HepG2 (cell line): ENCODE measurements at regions not wholly inside any gene's neighbourhood (a gene's known extent, or its start where the extent isn't known, plus 50 kb on each side); places are given as distances from the start of the nearest gene placed in this dataset.

Experiments
- ATAC-seq: fragments of 200-7000 bp; cut with Tn5 transposase; 3 replicates; pipeline ENCODE4 v1.9.1; 2020; ENCODE audit warnings: mild to moderate bottlenecking, moderate library complexity
- BruUV-seq: library from RNA; stranded (reverse); fragments of 400-500 nt; replicated peaks from 2 replicates; lab custom pipeline; 2021; lab: Mats Ljungman, UMichigan
- CTCF ChIA-PET: fragments of 300-600 bp; formaldehyde crosslinking; extraction: SDS; loops from one replicate; lab custom pipeline; 2021; ENCODE audit warnings: low total read pairs, inconsistent platforms, low intra/inter-chr PET ratio; lab: Yijun Ruan, JAX
- POLR2A ChIA-PET: fragments of 350-600 bp; sonication (Branson Sonifier 250); formaldehyde crosslinking; loops from one replicate; lab custom pipeline; 2020; ENCODE audit warnings: antibody characterized with exemption, inconsistent platforms; lab: Yijun Ruan, JAX
- DNase-seq: peaks from one replicate; pipeline ENCODE4 v3.0.0-alpha.2; 2015; ENCODE audit warnings: low spot score
- FAIRE-seq: peaks from 3 replicates; lab custom pipeline; 2011; peaks lifted over from hg19 to GRCh38; lab: Jason Lieb, UNC
- H2AFZ ChIP-seq: one replicate; pipeline ENCODE4 v1.6.1; 2011; ENCODE audit warnings: low read length, inconsistent platforms
- H3K27ac ChIP-seq: fragments of 300-600 bp; 3 replicates; pipeline ENCODE4 v1.8.0; 2011; ENCODE audit warnings: mixed run types, mild to moderate bottlenecking, mixed read lengths, low read length, inconsistent platforms; ENCODE audit not compliant: insufficient read depth; ENCODE audit errors: extremely low read length
- H3K27me3 ChIP-seq, 2 experiments: fragments of 200-600 bp in 1 of 2; 2 replicates in 1 of 2; 3 replicates in 1 of 2; pipeline versions ENCODE4 v1.6.0 to v1.8.0; 2011; ENCODE audit warnings: low read length in 2 of 2, mild to moderate bottlenecking in 2 of 2, moderate library complexity in 2 of 2, inconsistent platforms in 1 of 2; ENCODE audit not compliant: insufficient read depth in 2 of 2, control insufficient read depth in 1 of 2
- H3K36me3 ChIP-seq, 2 experiments: fragments of 200-600 bp in 1 of 2; replicated peaks in 1 of 2; 2 replicates in 1 of 2; 3 replicates in 1 of 2; pipeline versions ENCODE4 v1.5.1 to v1.8.0; 2011; ENCODE audit warnings: low read length in 2 of 2, inconsistent platforms in 1 of 2; ENCODE audit not compliant: insufficient read depth in 2 of 2, control insufficient read depth in 1 of 2
- H3K4me1 ChIP-seq: 2 replicates; pipeline ENCODE4 v1.5.1; 2012; ENCODE audit warnings: low read length, inconsistent platforms; ENCODE audit not compliant: insufficient read depth
- H3K4me2 ChIP-seq: 2 replicates; pipeline ENCODE4 v1.6.0; 2011; ENCODE audit warnings: low read depth, low read length, inconsistent platforms
- H3K4me3 ChIP-seq, 3 experiments: fragments of 200-600 bp in 1 of 3; sonication (generic), shearing (Covaris generic) in 1 of 3; replicated peaks in 1 of 3; 2 replicates each; pipeline ENCODE4 v1.5.1; 2011 to 2016; ENCODE audit warnings: low read length in 3 of 3, inconsistent platforms in 2 of 3, low read depth in 2 of 3, mild to moderate bottlenecking in 2 of 3, control low read depth in 1 of 3, mixed read lengths in 1 of 3; ENCODE audit not compliant: insufficient read depth in 1 of 3
- H3K79me2 ChIP-seq: one replicate; pipeline ENCODE4 v1.6.1; 2011; ENCODE audit warnings: low read length, inconsistent platforms; ENCODE audit not compliant: insufficient read depth
- H3K9ac ChIP-seq: 2 replicates; pipeline ENCODE4 v1.6.0; 2011; ENCODE audit warnings: mild to moderate bottlenecking, low read depth, low read length, inconsistent platforms; ENCODE audit not compliant: insufficient read depth
- H3K9me3 ChIP-seq: 2 replicates; pipeline ENCODE4 v1.5.1; 2012; ENCODE audit warnings: mild to moderate bottlenecking, low read length
- H4K20me1 ChIP-seq: 2 replicates; pipeline ENCODE4 v1.6.0; 2011; ENCODE audit warnings: inconsistent platforms, mild to moderate bottlenecking, low read length, moderate library complexity; ENCODE audit not compliant: insufficient read depth
- ATF7-NPFF ChIP-seq: sonication (generic); formaldehyde crosslinking; IDR thresholded peaks from 2 replicates; pipeline ENCODE4 v1.8.1; 2023; ENCODE audit warnings: mild to moderate bottlenecking, low read depth, missing genetic modification reagents, moderate library complexity
- ETS1 ChIP-seq: sonication (generic); formaldehyde crosslinking; IDR thresholded peaks from 2 replicates; pipeline ENCODE4 v1.4.0; 2020; ENCODE audit warnings: missing genetic modification reagents
- NFIB ChIP-seq: sonication (generic); formaldehyde crosslinking; IDR thresholded peaks from 2 replicates; pipeline ENCODE4 v1.9.0; 2021; ENCODE audit warnings: missing genetic modification reagents, mild to moderate bottlenecking, borderline replicate concordance
- RBM39 ChIP-seq: fragments of 200-400 bp; formaldehyde crosslinking; IDR thresholded peaks from one replicate; pipeline ENCODE4 v1.6.1; 2018; ENCODE audit warnings: antibody characterized with exemption, mild to moderate bottlenecking, low read depth, low read length; ENCODE audit not compliant: poor library complexity, severe bottlenecking
- SP2 ChIP-seq: sonication (generic); formaldehyde crosslinking; IDR thresholded peaks from 2 replicates; pipeline ENCODE4 v1.5.1; 2020; ENCODE audit warnings: mild to moderate bottlenecking, missing genetic modification reagents
- SRSF9 ChIP-seq: fragments of 200-400 bp; formaldehyde crosslinking; IDR thresholded peaks from 2 replicates; pipeline ENCODE4 v1.6.1; 2018; ENCODE audit warnings: borderline replicate concordance, mild to moderate bottlenecking, low read depth, low read length; ENCODE audit not compliant: insufficient read depth, poor library complexity, severe bottlenecking
- SRY ChIP-seq: sonication (generic); formaldehyde crosslinking; IDR thresholded peaks from 2 replicates; pipeline ENCODE4 v1.8.0; 2022; ENCODE audit warnings: mild to moderate bottlenecking, missing genetic modification reagents
- ZNF121 ChIP-seq: sonication (generic); formaldehyde crosslinking; IDR thresholded peaks from 2 replicates; pipeline ENCODE4 v1.5.0; 2020; ENCODE audit warnings: mild to moderate bottlenecking, missing genetic modification reagents
- ZNF629 ChIP-seq: sonication (generic); formaldehyde crosslinking; conservative IDR thresholded peaks from 2 replicates; pipeline ENCODE4 v1.5.0; 2020; ENCODE audit warnings: missing genetic modification reagents
- WGBS: methylation state at CpG from one replicate; pipeline ENCODE4 v1.1.6; 2017; ENCODE audit warnings: low lambda C conversion rate; 5-methylcytosine and 5-hydroxymethylcytosine counted together
- in situ Hi-C: cut with HindIII; loops from 2 replicates; pipeline ENCODE4 v1.10.0; 2017; ENCODE audit warnings: low pct_unique_long_range_greater_than_20kb; ENCODE audit not compliant: extremely low pct_ligation_motif_present
- intact Hi-C: fragments of 100-400 bp; cut with micrococcal nuclease; formaldehyde crosslinking; loops from one replicate; pipeline ENCODE4 v1.10.0; 2022; ENCODE audit not compliant: unreplicated experiment
- TF ChIP-seq, protein P1 (sequence below): sonication (generic); formaldehyde crosslinking; IDR thresholded peaks from 2 replicates; pipeline ENCODE4 v1.4.0; 2020; ENCODE audit warnings: missing genetic modification reagents
- TF ChIP-seq, protein P2 (sequence below): sonication (generic); formaldehyde crosslinking; IDR thresholded peaks from 2 replicates; pipeline ENCODE4 v1.4.0; 2020; ENCODE audit warnings: missing genetic modification reagents

DNA sequence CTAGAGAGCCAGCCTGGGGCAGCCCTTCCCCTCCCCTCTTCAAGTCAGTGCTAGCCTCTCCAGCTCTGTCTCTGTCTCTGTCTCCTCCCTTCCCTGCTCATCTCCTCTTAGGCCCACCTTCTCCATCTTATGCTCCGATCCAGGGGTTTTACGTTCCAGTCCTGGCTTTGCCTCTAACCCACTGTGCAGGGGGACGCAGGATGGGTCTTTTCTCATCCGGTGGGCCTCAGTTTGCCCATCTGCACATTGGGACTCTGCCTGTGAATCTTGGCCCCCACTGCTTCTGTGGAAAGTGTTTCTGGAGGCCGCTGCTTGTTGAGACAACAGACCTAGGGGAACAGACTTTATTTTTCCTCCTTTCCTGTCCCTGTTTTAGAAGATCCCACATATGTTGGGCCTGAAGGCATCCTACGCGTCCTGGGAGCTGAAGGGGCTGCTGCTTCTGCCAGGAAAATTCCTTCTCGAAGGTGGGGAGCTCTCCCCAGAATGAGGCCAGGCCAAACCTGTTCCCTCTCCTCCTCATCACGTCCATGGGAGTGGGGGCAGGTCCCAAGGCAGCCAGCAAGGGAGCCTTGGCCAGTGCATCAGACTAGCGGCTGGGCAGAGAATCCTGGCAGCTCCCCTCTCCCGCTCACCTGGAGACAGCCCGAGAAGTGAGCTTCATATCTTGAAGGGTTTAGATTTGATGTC, 99.5 kb upstream of the CSF3R start:
- no peak overlapping the region for H2AFZ ChIP-seq
- H3K36me3 ChIP-seq = no peaks in the 10 kb centered on the region
- no peak for DNase-seq
- WGBS = 4% methylated on average over 12 of the region's 12 CpGs
- no peaks in the 10 kb centered on the region for H4K20me1 ChIP-seq
- POLR2A ChIA-PET = no interaction called here
- H3K9ac ChIP-seq = no peak overlapping the region
- no TSS peak for BruUV-seq
- H3K27me3 ChIP-seq = peaks cover 0 to 51% of the 10 kb centered on the region in 2 experiments; a peak in 4 of 5 replicates
- H3K27ac ChIP-seq = no peak overlapping the region
- H3K4me1 ChIP-seq = no peaks in the 10 kb centered on the region
- TF ChIP-seq NFIB (CRISPR knock-in tag) (no peak), ZNF629 (CRISPR knock-in tag) (peak; percentile 77)
- TF ChIP-seq, protein P1, sequence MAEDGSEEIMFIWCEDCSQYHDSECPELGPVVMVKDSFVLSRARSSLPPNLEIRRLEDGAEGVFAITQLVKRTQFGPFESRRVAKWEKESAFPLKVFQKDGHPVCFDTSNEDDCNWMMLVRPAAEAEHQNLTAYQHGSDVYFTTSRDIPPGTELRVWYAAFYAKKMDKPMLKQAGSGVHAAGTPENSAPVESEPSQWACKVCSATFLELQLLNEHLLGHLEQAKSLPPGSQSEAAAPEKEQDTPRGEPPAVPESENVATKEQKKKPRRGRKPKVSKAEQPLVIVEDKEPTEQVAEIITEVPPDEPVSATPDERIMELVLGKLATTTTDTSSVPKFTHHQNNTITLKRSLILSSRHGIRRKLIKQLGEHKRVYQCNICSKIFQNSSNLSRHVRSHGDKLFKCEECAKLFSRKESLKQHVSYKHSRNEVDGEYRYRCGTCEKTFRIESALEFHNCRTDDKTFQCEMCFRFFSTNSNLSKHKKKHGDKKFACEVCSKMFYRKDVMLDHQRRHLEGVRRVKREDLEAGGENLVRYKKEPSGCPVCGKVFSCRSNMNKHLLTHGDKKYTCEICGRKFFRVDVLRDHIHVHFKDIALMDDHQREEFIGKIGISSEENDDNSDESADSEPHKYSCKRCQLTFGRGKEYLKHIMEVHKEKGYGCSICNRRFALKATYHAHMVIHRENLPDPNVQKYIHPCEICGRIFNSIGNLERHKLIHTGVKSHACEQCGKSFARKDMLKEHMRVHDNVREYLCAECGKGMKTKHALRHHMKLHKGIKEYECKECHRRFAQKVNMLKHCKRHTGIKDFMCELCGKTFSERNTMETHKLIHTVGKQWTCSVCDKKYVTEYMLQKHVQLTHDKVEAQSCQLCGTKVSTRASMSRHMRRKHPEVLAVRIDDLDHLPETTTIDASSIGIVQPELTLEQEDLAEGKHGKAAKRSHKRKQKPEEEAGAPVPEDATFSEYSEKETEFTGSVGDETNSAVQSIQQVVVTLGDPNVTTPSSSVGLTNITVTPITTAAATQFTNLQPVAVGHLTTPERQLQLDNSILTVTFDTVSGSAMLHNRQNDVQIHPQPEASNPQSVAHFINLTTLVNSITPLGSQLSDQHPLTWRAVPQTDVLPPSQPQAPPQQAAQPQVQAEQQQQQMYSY (CRISPR knock-in tag) = peak; percentile 94
- TF ChIP-seq, all 625 proteins: peak for 2
- in situ Hi-C loops (no loop called here), intact Hi-C loops (no loop called here)
- Histone ChIP-seq H3K4me2 (no peak overlapping the region), H3K79me2 (no peaks in the 10 kb centered on the region), H3K9me3 (no peaks in the 10 kb centered on the region), H3K4me3 (no peak overlapping the region)
- no peak for FAIRE-seq
- CTCF ChIA-PET = no interaction called here
- no peak for ATAC-seq

DNA sequence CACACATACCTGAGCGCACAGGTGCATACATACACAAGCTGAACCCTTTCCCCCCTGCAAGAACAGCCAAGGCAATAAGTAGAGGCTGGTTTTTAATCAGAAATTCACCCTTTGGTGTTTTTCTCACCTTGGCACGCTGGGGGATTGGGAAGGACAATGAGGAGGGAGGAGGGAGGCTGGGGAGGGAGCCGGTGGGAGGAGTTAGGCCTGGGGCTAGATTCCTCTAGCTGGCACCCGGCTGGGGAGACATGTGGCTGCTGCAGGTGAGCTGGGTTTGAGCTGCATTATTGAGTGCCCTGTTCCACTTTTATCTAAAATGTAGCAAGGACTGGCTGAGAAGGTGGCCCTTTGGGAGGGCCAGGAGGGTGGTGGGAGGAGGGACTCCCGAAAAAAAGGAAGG, 97.8 kb upstream of the CSF3R start:
- no peak overlapping the region for H3K4me3 ChIP-seq
- H2AFZ ChIP-seq = no peak overlapping the region
- H3K27ac ChIP-seq = no peak overlapping the region
- ChIA-PET CTCF (no interaction called here), POLR2A (no interaction called here)
- no peak overlapping the region for H3K9ac ChIP-seq
- H3K36me3 ChIP-seq = no peaks in the 10 kb centered on the region
- H4K20me1 ChIP-seq = no peaks in the 10 kb centered on the region
- H3K4me2 ChIP-seq = no peak overlapping the region
- no TSS peak for BruUV-seq
- WGBS = 3% methylated on average over 5 of the region's 5 CpGs
- in situ Hi-C loops = no loop called here
- intact Hi-C loops = no loop called here
- no peak for ATAC-seq
- no peaks in the 10 kb centered on the region for H3K4me1 ChIP-seq
- H3K27me3 ChIP-seq = peaks cover 0 to 43% of the 10 kb centered on the region in 2 experiments; a peak in 4 of 5 replicates
- no peak for DNase-seq
- H3K9me3 ChIP-seq = no peaks in the 10 kb centered on the region
- H3K79me2 ChIP-seq = no peaks in the 10 kb centered on the region
- no peak for FAIRE-seq
- TF ChIP-seq SRY (no peak), RBM39 (no peak), ZNF121 (no peak), ETS1 (CRISPR knock-in tag) (no peak), SRSF9 (no peak), SP2 (no peak), ATF7-NPFF (CRISPR knock-in tag) (no peak)
- TF ChIP-seq, protein P2, sequence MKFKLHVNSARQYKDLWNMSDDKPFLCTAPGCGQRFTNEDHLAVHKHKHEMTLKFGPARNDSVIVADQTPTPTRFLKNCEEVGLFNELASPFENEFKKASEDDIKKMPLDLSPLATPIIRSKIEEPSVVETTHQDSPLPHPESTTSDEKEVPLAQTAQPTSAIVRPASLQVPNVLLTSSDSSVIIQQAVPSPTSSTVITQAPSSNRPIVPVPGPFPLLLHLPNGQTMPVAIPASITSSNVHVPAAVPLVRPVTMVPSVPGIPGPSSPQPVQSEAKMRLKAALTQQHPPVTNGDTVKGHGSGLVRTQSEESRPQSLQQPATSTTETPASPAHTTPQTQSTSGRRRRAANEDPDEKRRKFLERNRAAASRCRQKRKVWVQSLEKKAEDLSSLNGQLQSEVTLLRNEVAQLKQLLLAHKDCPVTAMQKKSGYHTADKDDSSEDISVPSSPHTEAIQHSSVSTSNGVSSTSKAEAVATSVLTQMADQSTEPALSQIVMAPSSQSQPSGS (CRISPR knock-in tag) = no peak
